Calu3 (cell line): ENCODE measurements at regions not wholly inside any gene's neighbourhood (a gene's known extent, or its start where the extent isn't known, plus 50 kb on each side); places are given as distances from the start of the nearest gene placed in this dataset.

ENCODE experiments used
- BruUV-seq: library from RNA; stranded (reverse); fragments of 400-500 nt; replicated peaks from 2 replicates; lab custom pipeline; 2021; lab: Mats Ljungman, UMichigan
- CTCF ChIA-PET: fragments of 300-600 bp; sonication (Branson Sonifier 250); formaldehyde crosslinking; loops from one replicate; lab custom pipeline; 2022; ENCODE audit warnings: antibody characterized with exemption; lab: Charles Lee
- DNase-seq: peaks from one replicate; pipeline ENCODE4 v3.0.0; 2022
- H3K27ac Mint-ChIP-seq: one replicate; pipeline ENCODE4 v1.8.0; 2022; ENCODE audit warnings: mixed read lengths; ENCODE audit not compliant: unreplicated experiment
- H3K27me3 Mint-ChIP-seq: one replicate; pipeline ENCODE4 v1.8.0; 2022; ENCODE audit warnings: mixed read lengths; ENCODE audit not compliant: unreplicated experiment
- H3K36me3 Mint-ChIP-seq: one replicate; pipeline ENCODE4 v1.8.0; 2022; ENCODE audit warnings: mild to moderate bottlenecking, moderate library complexity, mixed read lengths; ENCODE audit not compliant: insufficient read depth, unreplicated experiment
- H3K4me1 Mint-ChIP-seq: one replicate; pipeline ENCODE4 v1.8.0; 2022; ENCODE audit warnings: mild to moderate bottlenecking, low read depth, mixed read lengths; ENCODE audit not compliant: unreplicated experiment
- H3K4me3 Mint-ChIP-seq: one replicate; pipeline ENCODE4 v1.8.0; 2022; ENCODE audit warnings: mild to moderate bottlenecking, low read depth, moderate library complexity, mixed read lengths; ENCODE audit not compliant: unreplicated experiment
- H3K9me3 Mint-ChIP-seq: one replicate; pipeline ENCODE4 v1.8.0; 2022; ENCODE audit warnings: low read depth, mixed read lengths; ENCODE audit not compliant: unreplicated experiment
- intact Hi-C: fragments of 100-400 bp; cut with micrococcal nuclease; formaldehyde crosslinking; loops from one replicate; pipeline ENCODE4 v1.10.0; 2022; ENCODE audit not compliant: unreplicated experiment
- TF ChIP-seq, protein P1 (sequence below): fragments of 200-600 bp; IDR thresholded peaks from one replicate; pipeline ENCODE4 v1.8.0; 2022; ENCODE audit warnings: antibody characterized with exemption; ENCODE audit not compliant: unreplicated experiment

GRCh38 chr4:179124419-179124818 is 1682.2 kb upstream of the AGA start:
- H3K27ac Mint-ChIP-seq = no peak overlapping the region
- no TSS peak for BruUV-seq
- H3K9me3 Mint-ChIP-seq = no peaks in the 10 kb centered on the region
- H3K4me3 Mint-ChIP-seq = no peak overlapping the region
- H3K4me1 Mint-ChIP-seq = no peaks in the 10 kb centered on the region
- H3K36me3 Mint-ChIP-seq = no peaks in the 10 kb centered on the region
- DNase-seq = no peak
- intact Hi-C loops = no loop called here
- H3K27me3 Mint-ChIP-seq = no peaks in the 10 kb centered on the region
- CTCF ChIA-PET = no interaction called here
- TF ChIP-seq, protein P1, sequence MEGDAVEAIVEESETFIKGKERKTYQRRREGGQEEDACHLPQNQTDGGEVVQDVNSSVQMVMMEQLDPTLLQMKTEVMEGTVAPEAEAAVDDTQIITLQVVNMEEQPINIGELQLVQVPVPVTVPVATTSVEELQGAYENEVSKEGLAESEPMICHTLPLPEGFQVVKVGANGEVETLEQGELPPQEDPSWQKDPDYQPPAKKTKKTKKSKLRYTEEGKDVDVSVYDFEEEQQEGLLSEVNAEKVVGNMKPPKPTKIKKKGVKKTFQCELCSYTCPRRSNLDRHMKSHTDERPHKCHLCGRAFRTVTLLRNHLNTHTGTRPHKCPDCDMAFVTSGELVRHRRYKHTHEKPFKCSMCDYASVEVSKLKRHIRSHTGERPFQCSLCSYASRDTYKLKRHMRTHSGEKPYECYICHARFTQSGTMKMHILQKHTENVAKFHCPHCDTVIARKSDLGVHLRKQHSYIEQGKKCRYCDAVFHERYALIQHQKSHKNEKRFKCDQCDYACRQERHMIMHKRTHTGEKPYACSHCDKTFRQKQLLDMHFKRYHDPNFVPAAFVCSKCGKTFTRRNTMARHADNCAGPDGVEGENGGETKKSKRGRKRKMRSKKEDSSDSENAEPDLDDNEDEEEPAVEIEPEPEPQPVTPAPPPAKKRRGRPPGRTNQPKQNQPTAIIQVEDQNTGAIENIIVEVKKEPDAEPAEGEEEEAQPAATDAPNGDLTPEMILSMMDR = no peak

- BruUV-seq = no TSS peak
- intact Hi-C loops = no loop called here
- no peak for DNase-seq
- H3K36me3 Mint-ChIP-seq = no peaks in the 10 kb centered on the region
- H3K9me3 Mint-ChIP-seq = no peaks in the 10 kb centered on the region
- H3K4me3 Mint-ChIP-seq = no peak overlapping the region
- CTCF ChIA-PET = no interaction called here
- TF ChIP-seq, protein P1 = no peak
- no peaks in the 10 kb centered on the region for H3K27me3 Mint-ChIP-seq
- no peak overlapping the region for H3K27ac Mint-ChIP-seq
- no peaks in the 10 kb centered on the region for H3K4me1 Mint-ChIP-seq
These were observed 1682.7 kb upstream of the AGA start for GRCh38 chr4:179124957-179125356.

- TF ChIP-seq, protein P1 = no peak
- Mint-ChIP-seq H3K9me3 (no peaks in the 10 kb centered on the region), H3K4me3 (no peak overlapping the region), H3K36me3 (no peaks in the 10 kb centered on the region), H3K27me3 (no peaks in the 10 kb centered on the region), H3K27ac (no peak overlapping the region), H3K4me1 (no peaks in the 10 kb centered on the region)
- CTCF ChIA-PET = no interaction called here
- no TSS peak for BruUV-seq
- intact Hi-C loops = no loop called here
- DNase-seq = no peak
These were observed 1683.6 kb upstream of the AGA start for GRCh38 chr4:179125870-179126269.

- Mint-ChIP-seq H3K36me3 (no peaks in the 10 kb centered on the region), H3K9me3 (no peaks in the 10 kb centered on the region), H3K27me3 (no peaks in the 10 kb centered on the region), H3K27ac (no peak overlapping the region), H3K4me3 (no peak overlapping the region), H3K4me1 (no peaks in the 10 kb centered on the region)
- CTCF ChIA-PET = no interaction called here
- no TSS peak for BruUV-seq
- intact Hi-C loops = no loop called here
- no peak for DNase-seq
- TF ChIP-seq, protein P1 = no peak
These were observed 1686.1 kb upstream of the AGA start for GRCh38 chr4:179128299-179128698.
